ENCODE measurements at regions not wholly inside any gene's neighbourhood (a gene's known extent, or its start where the extent isn't known, plus 50 kb on each side); places are given as distances from the start of the nearest gene placed in this dataset.

DNA sequence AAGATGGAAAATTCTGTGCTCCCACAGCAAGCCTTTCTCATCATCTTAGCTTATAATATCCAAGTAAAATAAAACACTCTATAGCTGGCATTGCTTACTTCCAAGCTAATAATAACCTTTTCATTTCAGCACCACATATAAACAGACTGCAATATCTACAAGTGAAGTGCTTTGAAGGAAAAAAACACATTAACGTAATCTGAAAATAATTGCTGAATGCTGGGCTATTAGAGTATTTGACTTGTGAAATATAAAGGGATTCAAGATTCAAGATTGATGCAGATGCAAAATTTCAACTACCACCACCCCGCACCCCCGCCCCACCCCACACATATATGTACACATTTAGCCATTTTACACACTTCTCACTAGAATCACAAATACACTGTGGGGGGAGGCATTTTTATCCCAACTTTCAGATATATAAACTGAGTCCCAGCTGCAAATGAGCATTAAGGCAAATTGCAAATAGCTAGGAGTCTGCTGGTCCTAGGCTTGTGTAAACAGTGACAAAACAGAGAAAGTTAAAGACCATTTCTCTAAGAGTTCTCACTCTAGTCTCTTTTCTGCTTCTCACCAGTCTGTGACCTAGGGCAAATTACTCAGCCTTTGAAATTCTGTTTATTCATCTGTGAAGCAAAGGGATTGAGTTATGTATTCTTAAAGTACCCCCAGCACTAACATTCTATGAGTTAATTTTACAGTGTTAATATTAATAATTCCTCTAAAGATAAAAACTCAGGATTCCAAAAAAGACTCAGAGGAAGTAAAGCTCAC, 489.4 kb downstream of the PRELID2 start:
- no peak for DNase-seq (ENCODE audit: low spot score)
- ATAC-seq = no peak
- intact Hi-C loops (cut with DNase I) = no loop called here

- ATAC-seq = no peak
- intact Hi-C loops (cut with DNase I) = no loop called here
- no peak for DNase-seq (ENCODE audit: low spot score)
Observed at GRCh38 chr5:145341842-145342241, 493.3 kb downstream of the PRELID2 start.

- ATAC-seq (no peak), DNase-seq (ENCODE audit: low spot score) (no peak)
- intact Hi-C loops (cut with DNase I) = no loop called here
Observed at GRCh38 chr5:145340099-145340498, 495.0 kb downstream of the PRELID2 start.

DNA sequence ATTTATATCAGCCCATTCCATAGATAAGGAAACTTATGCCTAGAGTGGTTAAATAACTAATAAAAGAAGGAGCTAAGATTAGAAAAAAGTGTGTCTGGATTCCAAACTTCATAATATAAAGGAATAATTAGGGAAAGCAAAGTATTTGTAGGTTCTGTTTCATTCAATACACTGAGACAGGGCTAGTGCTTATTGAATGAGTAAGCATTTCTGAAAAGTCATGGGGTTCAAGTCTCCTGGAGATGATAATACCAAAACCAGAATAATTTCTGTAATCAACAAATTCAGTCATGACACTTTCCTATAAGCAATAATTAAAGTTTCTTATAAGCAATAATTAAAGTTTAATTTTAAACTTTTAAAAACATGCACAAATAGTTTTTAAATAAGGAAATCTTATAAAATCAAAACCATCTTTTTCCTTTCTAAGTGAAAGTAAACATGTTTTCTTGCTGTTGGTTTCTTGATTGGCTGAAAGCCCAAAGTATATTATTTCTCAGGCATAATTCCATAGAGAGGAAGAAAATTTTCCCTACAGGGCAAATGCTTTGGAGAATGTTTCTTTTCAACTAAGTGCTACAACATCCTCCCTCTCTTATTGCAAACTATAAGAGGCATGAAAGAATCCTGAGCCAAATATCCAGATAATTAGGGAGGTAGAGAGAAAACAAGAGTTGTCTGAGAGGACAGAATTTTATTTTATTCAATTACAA, 510.2 kb downstream of the PRELID2 start:
- intact Hi-C loops (cut with DNase I) = no loop called here
- ATAC-seq = no peak

DNA sequence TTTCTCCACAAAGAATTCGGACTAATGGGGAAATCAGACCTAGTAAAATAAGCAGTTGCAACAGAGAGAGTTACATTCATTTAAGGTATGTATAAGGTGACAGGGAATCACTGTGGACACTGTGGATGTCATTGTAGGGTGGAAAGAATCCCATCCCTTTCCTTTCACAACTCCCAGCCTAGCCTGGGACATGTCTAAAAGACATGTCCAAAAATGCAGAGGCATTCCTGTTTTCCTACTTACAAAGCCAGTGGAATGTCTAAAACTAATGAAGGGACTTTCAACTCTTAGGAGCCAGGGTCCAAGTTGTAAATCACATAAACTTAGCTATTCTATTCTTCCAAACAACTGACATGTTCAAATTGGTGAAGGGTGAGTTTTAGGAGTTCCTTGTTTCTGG, 511.0 kb downstream of the PRELID2 start:
- DNase-seq (ENCODE audit: low spot score) = no peak
- intact Hi-C loops (cut with DNase I) = no loop called here
- no peak for ATAC-seq

More for the DNA sequence above, 510.2 kb downstream of the PRELID2 start:
- DNase-seq (ENCODE audit: low spot score) = no peak

GRCh38 chr5:145316282-145316681, 518.9 kb downstream of the PRELID2 start:
- no peak for ATAC-seq
- intact Hi-C loops (cut with DNase I) = loop anchor here (2.0 kb wide), 1 partner anchor 55 kb away; no protein-coding TSS in a partner anchor
- no peak for DNase-seq (ENCODE audit: low spot score)

DNA sequence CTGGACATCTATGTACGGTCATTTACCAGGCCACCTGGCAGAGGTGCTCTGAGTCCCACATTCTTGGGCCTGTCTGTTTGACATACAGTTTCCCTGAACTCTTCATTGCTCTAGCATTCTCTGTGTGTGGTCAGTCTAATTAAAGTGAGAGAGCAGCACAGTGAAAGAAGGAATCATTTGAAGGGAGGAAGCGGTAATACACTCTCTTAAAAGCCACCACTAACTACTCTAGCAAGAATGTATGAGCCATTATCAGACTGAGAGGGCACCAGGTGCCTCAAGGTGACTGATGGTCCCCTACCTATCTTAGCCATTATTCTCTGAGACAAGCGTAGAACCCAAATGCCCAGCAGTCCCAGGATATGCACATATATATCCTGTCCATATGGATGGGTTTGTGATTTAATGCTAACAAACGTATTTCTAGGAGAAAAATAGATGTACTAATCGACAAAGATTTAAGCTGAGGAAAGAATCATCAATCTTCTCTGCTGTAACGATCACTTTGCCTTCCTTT, 527.2 kb downstream of the PRELID2 start:
- intact Hi-C loops (cut with DNase I) = no loop called here
- DNase-seq (ENCODE audit: low spot score) (no peak), ATAC-seq (no peak)

GRCh38 chr5:145295236-145295835, 539.8 kb downstream of the PRELID2 start:
- intact Hi-C loops (cut with DNase I) = no loop called here
- ATAC-seq (no peak), DNase-seq (ENCODE audit: low spot score) (no peak)

DNA sequence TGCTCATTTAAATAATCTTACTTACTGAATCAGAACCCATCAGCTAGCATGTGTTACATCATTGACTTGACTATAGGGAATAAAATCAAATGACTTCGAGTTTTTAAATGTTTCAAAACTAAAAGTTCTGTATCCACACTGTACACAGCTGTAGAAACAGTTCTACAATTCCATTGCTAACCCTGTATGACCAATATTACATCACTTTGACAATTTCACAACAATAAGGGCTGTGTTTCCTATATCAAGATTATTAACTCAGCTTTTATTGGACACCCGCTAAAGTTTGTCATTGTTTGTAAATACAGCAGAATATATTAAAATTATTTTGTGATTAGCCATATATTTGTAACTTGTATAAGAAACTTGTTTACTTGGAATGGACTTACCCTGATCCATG, 540.8 kb downstream of the PRELID2 start:
- DNase-seq (ENCODE audit: low spot score) = no peak
- intact Hi-C loops (cut with DNase I) = no loop called here
- peak; percentile 80 for ATAC-seq

DNA sequence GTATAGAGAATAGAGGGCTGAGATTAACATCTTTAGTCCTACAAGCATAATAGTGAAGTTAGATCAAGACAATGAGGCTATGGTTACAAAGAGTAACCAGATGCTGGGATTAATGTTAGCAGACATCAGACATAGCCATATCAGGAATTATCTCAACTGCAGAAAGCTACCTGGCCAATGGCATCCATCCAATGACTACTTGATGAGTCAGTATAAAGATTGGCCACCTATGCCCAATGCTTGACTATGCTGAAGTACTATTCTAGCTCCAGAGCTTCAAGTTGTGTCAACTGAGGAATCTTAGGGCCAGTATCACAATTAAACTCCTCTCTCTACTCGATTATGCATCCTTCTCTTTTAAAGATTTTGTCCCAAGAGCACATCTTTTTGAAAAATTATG, 541.4 kb downstream of the PRELID2 start:
- ATAC-seq (no peak), DNase-seq (ENCODE audit: low spot score) (no peak)
- intact Hi-C loops (cut with DNase I) = no loop called here

DNA sequence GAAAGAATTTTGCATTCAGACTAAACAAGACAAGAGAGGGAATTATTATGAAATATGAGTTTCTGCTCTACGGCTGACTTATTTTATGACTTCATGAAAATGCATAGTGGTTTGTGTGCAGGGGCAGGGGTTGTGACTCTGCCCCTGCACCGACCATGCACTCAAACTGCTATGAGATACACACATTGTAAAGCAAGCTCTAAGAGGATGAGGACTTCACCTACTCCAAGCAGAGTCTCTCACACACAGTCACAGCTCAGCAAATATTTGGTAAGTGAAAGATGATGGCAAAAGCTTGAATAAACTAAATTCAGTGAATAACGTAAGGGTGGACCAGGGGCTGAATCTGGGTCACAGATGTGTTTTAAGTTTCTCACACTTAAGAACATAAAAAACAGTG, 542.9 kb downstream of the PRELID2 start:
- ATAC-seq (no peak), DNase-seq (ENCODE audit: low spot score) (no peak)
- intact Hi-C loops (cut with DNase I) = no loop called here

GRCh38 chr5:145283141-145283810, 551.9 kb downstream of the PRELID2 start:
- DNase-seq (ENCODE audit: low spot score) (no peak), ATAC-seq (no peak)
- intact Hi-C loops (cut with DNase I) = no loop called here

GRCh38 chr5:145280806-145281205, 554.3 kb downstream of the PRELID2 start:
- intact Hi-C loops (cut with DNase I) = no loop called here
- DNase-seq (ENCODE audit: low spot score) (no peak), ATAC-seq (no peak)

DNA sequence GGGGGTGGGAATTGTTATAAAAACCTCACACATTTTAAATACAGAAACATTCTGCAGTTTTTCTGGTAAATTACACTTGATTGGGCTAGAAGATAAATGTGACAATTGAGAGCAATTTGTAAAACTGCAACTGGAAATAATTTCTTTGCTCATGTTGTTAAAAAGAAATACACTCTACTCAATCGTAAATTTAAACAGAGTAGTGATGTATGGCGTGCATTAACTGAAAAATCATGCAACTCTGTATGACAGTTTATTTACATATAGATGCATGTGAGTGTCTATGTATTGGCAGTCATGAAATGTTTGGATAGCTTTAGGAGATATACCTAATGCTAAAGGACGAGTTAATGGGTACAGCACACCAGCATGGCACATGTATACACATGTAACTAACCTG, 554.9 kb downstream of the PRELID2 start:
- DNase-seq (ENCODE audit: low spot score) (no peak), ATAC-seq (no peak)
- intact Hi-C loops (cut with DNase I) = no loop called here

GRCh38 chr5:145260670-145261069, 574.5 kb downstream of the PRELID2 start:
- ATAC-seq = no peak
- intact Hi-C loops (cut with DNase I) = loop anchor here (2.0 kb wide), 1 partner anchor 56 kb away; no protein-coding TSS in a partner anchor
- DNase-seq (ENCODE audit: low spot score) = no peak

DNA sequence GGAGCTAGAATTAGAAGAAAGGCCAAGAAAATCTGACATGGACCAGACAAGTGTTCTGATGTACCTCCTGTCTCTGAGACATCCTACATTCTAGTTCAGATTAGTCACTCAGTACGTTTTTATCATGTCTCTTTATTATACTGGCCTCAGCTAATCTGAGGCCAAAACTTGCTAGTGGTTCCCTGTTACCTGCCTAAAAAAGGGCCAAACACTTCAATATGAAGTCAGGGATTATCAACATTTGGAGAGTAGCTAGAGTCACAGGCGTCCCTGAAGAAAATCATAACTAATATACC, 587.4 kb downstream of the PRELID2 start:
- intact Hi-C loops (cut with DNase I) = loop anchor here (10.0 kb wide), 1 partner anchor 1803 kb away; no protein-coding TSS in a partner anchor
- ATAC-seq = no peak
- no peak for DNase-seq (ENCODE audit: low spot score)

DNA sequence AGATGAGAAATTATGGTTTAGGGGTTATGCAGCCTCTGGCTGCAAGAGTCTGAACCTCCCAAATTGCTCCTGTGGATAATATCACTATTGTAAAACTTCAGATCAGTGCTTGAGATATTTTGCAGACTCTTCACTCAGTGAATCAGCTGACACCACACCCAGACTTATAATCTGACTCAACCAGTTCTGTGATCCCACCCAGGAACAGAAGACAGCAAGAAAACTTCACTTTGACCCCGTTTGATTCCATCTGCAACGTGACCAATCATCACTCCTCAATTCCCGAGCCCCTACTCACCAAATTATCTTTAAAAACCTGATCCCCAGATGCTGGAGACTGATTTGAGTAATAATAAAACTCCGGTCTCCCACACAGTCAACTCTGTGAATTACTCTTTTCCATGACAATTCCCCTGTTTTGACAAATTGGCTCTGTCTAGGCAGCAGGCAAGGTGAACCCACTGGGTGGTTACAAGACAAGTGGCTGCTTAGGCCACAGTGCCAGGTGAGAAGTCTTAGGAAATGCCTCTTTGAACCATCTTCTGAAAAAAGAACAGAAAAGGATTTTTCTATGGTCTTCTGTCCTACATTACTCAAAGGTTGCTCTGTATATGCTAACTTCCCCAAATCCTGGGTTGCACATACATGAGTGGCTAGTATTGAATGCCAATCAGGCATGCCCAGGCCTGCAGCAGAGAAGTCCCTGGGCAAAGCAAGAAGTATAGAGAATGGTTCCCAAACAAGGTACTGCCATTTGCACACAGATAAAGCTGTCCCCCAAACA, 588.0 kb downstream of the PRELID2 start:
- ATAC-seq (no peak), DNase-seq (ENCODE audit: low spot score) (no peak)
- intact Hi-C loops (cut with DNase I) = loop anchor here (10.0 kb wide), 1 partner anchor 1802 kb away; no protein-coding TSS in a partner anchor

GRCh38 chr5:145246379-145246778, 588.8 kb downstream of the PRELID2 start:
- DNase-seq (ENCODE audit: low spot score) = no peak
- ATAC-seq = no peak
- intact Hi-C loops (cut with DNase I) = loop anchor here (10.0 kb wide), 1 partner anchor 1802 kb away; no protein-coding TSS in a partner anchor

- intact Hi-C loops (cut with DNase I) = loop anchor here (10.0 kb wide), 1 partner anchor 1801 kb away; no protein-coding TSS in a partner anchor
- peak; percentile 48 for ATAC-seq
- no peak for DNase-seq (ENCODE audit: low spot score)
Observed at GRCh38 chr5:145245354-145245753, 589.8 kb downstream of the PRELID2 start.

Data from sciatic nerve (tissue), 2 donors.